GM12878 (cell line): ENCODE measurements at regions not wholly inside any gene's neighbourhood (a gene's known extent, or its start where the extent isn't known, plus 50 kb on each side); places are given as distances from the start of the nearest gene placed in this dataset.

ENCODE experiments used
- CBFB ChIP-seq: IDR thresholded peaks from 2 replicates; pipeline ENCODE4 v1.6.1; 2016; ENCODE audit warnings: antibody characterized with exemption, low read depth
- MEF2A ChIP-seq: IDR thresholded peaks from 2 replicates; pipeline ENCODE4 v1.6.1; 2011; ENCODE audit warnings: low read depth, mild to moderate bottlenecking, low read length, moderate library complexity; ENCODE audit not compliant: insufficient read depth
- MXI1 ChIP-seq: fragments of 150-350 bp; IDR thresholded peaks from 2 replicates; pipeline ENCODE4 v1.6.1; 2011; ENCODE audit warnings: low read depth, mild to moderate bottlenecking, inconsistent platforms, low read length, improper control_type of control experiment
- TF ChIP-seq, protein P1 (sequence below), 3 experiments: IDR thresholded peaks in 2 of 3; conservative IDR thresholded peaks in 1 of 3; 2 replicates each; pipeline ENCODE4 v1.5.1; 2011; ENCODE audit warnings: low read depth in 3 of 3, low read length in 3 of 3, mild to moderate bottlenecking in 3 of 3, control low read depth in 2 of 3, moderate library complexity in 2 of 3, inconsistent platforms in 1 of 3, mixed read lengths in 1 of 3; ENCODE audit not compliant: control insufficient read depth in 2 of 3, insufficient read depth in 1 of 3; ENCODE audit errors: extremely low read depth in 1 of 3

DNA sequence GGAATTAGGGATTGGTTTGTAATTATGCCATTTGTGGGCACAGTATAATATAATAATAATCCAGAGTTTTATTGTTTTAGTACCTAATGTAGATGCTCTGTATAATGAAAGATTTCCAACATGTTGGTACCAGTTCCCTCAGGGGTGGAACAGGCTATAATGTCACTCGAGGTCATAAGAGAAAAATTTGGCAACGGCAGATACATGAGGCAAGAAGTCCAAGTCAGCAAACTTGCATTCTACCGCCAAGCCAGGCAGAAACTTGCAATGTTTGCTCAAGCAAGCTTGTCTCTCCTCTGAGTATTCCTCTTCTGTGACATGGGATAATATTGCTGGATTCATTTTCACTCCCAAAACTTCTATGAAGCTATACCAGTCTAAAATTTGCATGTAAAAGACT lies 520.0 kb upstream of the SALL3 start:
- TF ChIP-seq, protein P1, sequence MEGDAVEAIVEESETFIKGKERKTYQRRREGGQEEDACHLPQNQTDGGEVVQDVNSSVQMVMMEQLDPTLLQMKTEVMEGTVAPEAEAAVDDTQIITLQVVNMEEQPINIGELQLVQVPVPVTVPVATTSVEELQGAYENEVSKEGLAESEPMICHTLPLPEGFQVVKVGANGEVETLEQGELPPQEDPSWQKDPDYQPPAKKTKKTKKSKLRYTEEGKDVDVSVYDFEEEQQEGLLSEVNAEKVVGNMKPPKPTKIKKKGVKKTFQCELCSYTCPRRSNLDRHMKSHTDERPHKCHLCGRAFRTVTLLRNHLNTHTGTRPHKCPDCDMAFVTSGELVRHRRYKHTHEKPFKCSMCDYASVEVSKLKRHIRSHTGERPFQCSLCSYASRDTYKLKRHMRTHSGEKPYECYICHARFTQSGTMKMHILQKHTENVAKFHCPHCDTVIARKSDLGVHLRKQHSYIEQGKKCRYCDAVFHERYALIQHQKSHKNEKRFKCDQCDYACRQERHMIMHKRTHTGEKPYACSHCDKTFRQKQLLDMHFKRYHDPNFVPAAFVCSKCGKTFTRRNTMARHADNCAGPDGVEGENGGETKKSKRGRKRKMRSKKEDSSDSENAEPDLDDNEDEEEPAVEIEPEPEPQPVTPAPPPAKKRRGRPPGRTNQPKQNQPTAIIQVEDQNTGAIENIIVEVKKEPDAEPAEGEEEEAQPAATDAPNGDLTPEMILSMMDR (IDR thresholded peaks at IDR 0.05 in 2 of 3, conservative IDR thresholded peaks at IDR 0.05 in 1 of 3; ENCODE audit: control insufficient read depth in 2 of 3, extremely low read depth in 1 of 3, insufficient read depth in 1 of 3, low read depth in 3 of 3, low read length in 3 of 3): no peak
- TF ChIP-seq MXI1 (no peak), CBFB (no peak), MEF2A (no peak)
